ENCODE measurements at regions not wholly inside any gene's neighbourhood (a gene's known extent, or its start where the extent isn't known, plus 50 kb on each side); places are given as distances from the start of the nearest gene placed in this dataset.

- Mint-ChIP-seq H3K27me3 (peaks cover 28% of the 10 kb centered on the region), H3K27ac (no peak overlapping the region)
- ATAC-seq, result no peak
Measured at GRCh38 chr9:134981829-134982228, 64.1 kb upstream of the FCN1 start.

GRCh38 chr9:134982311-134982710, 64.6 kb upstream of the FCN1 start:
- H3K9me3 ChIP-seq (ENCODE audit: control insufficient read depth, low read length, poor library complexity, severe bottlenecking), result no peaks in the 10 kb centered on the region
- peaks cover 28% of the 10 kb centered on the region for H3K27me3 Mint-ChIP-seq
- H3K4me1 Mint-ChIP-seq, result no peaks in the 10 kb centered on the region
- H3K27ac Mint-ChIP-seq, result no peak overlapping the region
- no peak for DNase-seq
- peaks cover 6% of the 10 kb centered on the region for H3K36me3 Mint-ChIP-seq (ENCODE audit: low read depth)
- no peak for ATAC-seq
- no peak overlapping the region for H3K4me3 Mint-ChIP-seq

More at GRCh38 chr9:134981829-134982228, 64.1 kb upstream of the FCN1 start:
- DNase-seq, result no peak
- H3K4me1 Mint-ChIP-seq, result no peaks in the 10 kb centered on the region
- H3K4me3 Mint-ChIP-seq, result no peak overlapping the region
- peaks cover 4% of the 10 kb centered on the region for H3K36me3 Mint-ChIP-seq (ENCODE audit: low read depth)
- H3K9me3 ChIP-seq (ENCODE audit: control insufficient read depth, low read length, poor library complexity, severe bottlenecking), result no peaks in the 10 kb centered on the region

- peaks cover 6% of the 10 kb centered on the region for H3K36me3 Mint-ChIP-seq (ENCODE audit: low read depth)
- peaks cover 23% of the 10 kb centered on the region for H3K27me3 Mint-ChIP-seq
- H3K9me3 ChIP-seq (ENCODE audit: control insufficient read depth, low read length, poor library complexity, severe bottlenecking), result no peaks in the 10 kb centered on the region
- no peak for DNase-seq
- ATAC-seq, result no peak
- no peak overlapping the region for H3K27ac Mint-ChIP-seq
- H3K4me3 Mint-ChIP-seq, result no peak overlapping the region
- no peaks in the 10 kb centered on the region for H3K4me1 Mint-ChIP-seq
Measured at GRCh38 chr9:134983074-134983473, 65.4 kb upstream of the FCN1 start.

GRCh38 chr9:134983506-134984371, 66.0 kb upstream of the FCN1 start:
- no peaks in the 10 kb centered on the region for H3K9me3 ChIP-seq (ENCODE audit: control insufficient read depth, low read length, poor library complexity, severe bottlenecking)
- H3K36me3 Mint-ChIP-seq (ENCODE audit: low read depth), result peaks cover 4% of the 10 kb centered on the region
- H3K27me3 Mint-ChIP-seq, result peaks cover 23% of the 10 kb centered on the region
- ATAC-seq (no peak), DNase-seq (no peak)
- no peaks in the 10 kb centered on the region for H3K4me1 Mint-ChIP-seq
- H3K4me3 Mint-ChIP-seq, result no peak overlapping the region
- H3K27ac Mint-ChIP-seq, result no peak overlapping the region

- H3K4me1 Mint-ChIP-seq, result no peaks in the 10 kb centered on the region
Measured at GRCh38 chr9:134984372-134985265, 66.9 kb upstream of the FCN1 start.

GRCh38 chr9:134985451-134985850, 67.7 kb upstream of the FCN1 start:
- ATAC-seq (no peak), DNase-seq (no peak)
- peaks cover 16% of the 10 kb centered on the region for H3K27me3 Mint-ChIP-seq

More at GRCh38 chr9:134984372-134985265, 66.9 kb upstream of the FCN1 start:
- Mint-ChIP-seq H3K36me3 (ENCODE audit: low read depth) (peaks cover 4% of the 10 kb centered on the region), H3K27me3 (peaks cover 23% of the 10 kb centered on the region), H3K4me3 (no peak overlapping the region), H3K27ac (no peak overlapping the region)
- no peak for ATAC-seq
- no peaks in the 10 kb centered on the region for H3K9me3 ChIP-seq (ENCODE audit: control insufficient read depth, low read length, poor library complexity, severe bottlenecking)
- no peak for DNase-seq

GRCh38 chr9:134986957-134987356, 69.2 kb upstream of the FCN1 start:
- Mint-ChIP-seq H3K27me3 (peaks cover 11% of the 10 kb centered on the region), H3K36me3 (ENCODE audit: low read depth) (peaks cover 4% of the 10 kb centered on the region), H3K4me3 (no peak overlapping the region), H3K4me1 (no peaks in the 10 kb centered on the region), H3K27ac (no peak overlapping the region)
- no peak for ATAC-seq
- DNase-seq, result no peak
- no peaks in the 10 kb centered on the region for H3K9me3 ChIP-seq (ENCODE audit: control insufficient read depth, low read length, poor library complexity, severe bottlenecking)

More at GRCh38 chr9:134985451-134985850, 67.7 kb upstream of the FCN1 start:
- Mint-ChIP-seq H3K36me3 (ENCODE audit: low read depth) (peaks cover 4% of the 10 kb centered on the region), H3K4me3 (no peak overlapping the region), H3K4me1 (no peaks in the 10 kb centered on the region), H3K27ac (no peak overlapping the region)
- no peaks in the 10 kb centered on the region for H3K9me3 ChIP-seq (ENCODE audit: control insufficient read depth, low read length, poor library complexity, severe bottlenecking)

GRCh38 chr9:134987376-134987775, 69.7 kb upstream of the FCN1 start:
- H3K9me3 ChIP-seq (ENCODE audit: control insufficient read depth, low read length, poor library complexity, severe bottlenecking), result no peaks in the 10 kb centered on the region
- no peak overlapping the region for H3K4me3 Mint-ChIP-seq
- no peak overlapping the region for H3K27ac Mint-ChIP-seq
- H3K36me3 Mint-ChIP-seq (ENCODE audit: low read depth), result peaks cover 4% of the 10 kb centered on the region
- no peaks in the 10 kb centered on the region for H3K4me1 Mint-ChIP-seq
- no peak for ATAC-seq
- H3K27me3 Mint-ChIP-seq, result peaks cover 11% of the 10 kb centered on the region
- DNase-seq, result no peak

GRCh38 chr9:134987906-134988700, 70.4 kb upstream of the FCN1 start:
- Mint-ChIP-seq H3K27ac (no peak overlapping the region), H3K4me1 (no peaks in the 10 kb centered on the region), H3K36me3 (ENCODE audit: low read depth) (peaks cover 4% of the 10 kb centered on the region), H3K27me3 (peaks cover 11% of the 10 kb centered on the region), H3K4me3 (no peak overlapping the region)
- H3K9me3 ChIP-seq (ENCODE audit: control insufficient read depth, low read length, poor library complexity, severe bottlenecking), result no peaks in the 10 kb centered on the region
- DNase-seq (no peak), ATAC-seq (no peak)

- Mint-ChIP-seq H3K27me3 (peaks cover 5% of the 10 kb centered on the region), H3K36me3 (ENCODE audit: low read depth) (peaks cover 4% of the 10 kb centered on the region), H3K27ac (no peak overlapping the region), H3K4me1 (no peaks in the 10 kb centered on the region), H3K4me3 (no peak overlapping the region)
- DNase-seq (no peak), ATAC-seq (no peak)
- H3K9me3 ChIP-seq (ENCODE audit: control insufficient read depth, low read length, poor library complexity, severe bottlenecking), result no peaks in the 10 kb centered on the region
Measured at GRCh38 chr9:134988706-134989105, 71.0 kb upstream of the FCN1 start.

- no peaks in the 10 kb centered on the region for H3K27me3 Mint-ChIP-seq
- no peaks in the 10 kb centered on the region for H3K4me1 Mint-ChIP-seq
- H3K27ac Mint-ChIP-seq, result no peak overlapping the region
- ATAC-seq, result no peak
- H3K36me3 Mint-ChIP-seq (ENCODE audit: low read depth), result peaks cover 4% of the 10 kb centered on the region
- no peaks in the 10 kb centered on the region for H3K9me3 ChIP-seq (ENCODE audit: control insufficient read depth, low read length, poor library complexity, severe bottlenecking)
- H3K4me3 Mint-ChIP-seq, result no peak overlapping the region
- no peak for DNase-seq
Measured at GRCh38 chr9:134989206-134990065, 71.7 kb upstream of the FCN1 start.
